CD4-positive, alpha-beta T cell treated with Interleukin-6 for 4 hours (primary cell): ENCODE measurements at regions not wholly inside any gene's neighbourhood (a gene's known extent, or its start where the extent isn't known, plus 50 kb on each side); places are given as distances from the start of the nearest gene placed in this dataset.

Source experiments
- DNase-seq: peaks from one replicate; pipeline ENCODE4 v3.0.0-alpha.2; 2020; ENCODE audit warnings: mixed read lengths

DNA sequence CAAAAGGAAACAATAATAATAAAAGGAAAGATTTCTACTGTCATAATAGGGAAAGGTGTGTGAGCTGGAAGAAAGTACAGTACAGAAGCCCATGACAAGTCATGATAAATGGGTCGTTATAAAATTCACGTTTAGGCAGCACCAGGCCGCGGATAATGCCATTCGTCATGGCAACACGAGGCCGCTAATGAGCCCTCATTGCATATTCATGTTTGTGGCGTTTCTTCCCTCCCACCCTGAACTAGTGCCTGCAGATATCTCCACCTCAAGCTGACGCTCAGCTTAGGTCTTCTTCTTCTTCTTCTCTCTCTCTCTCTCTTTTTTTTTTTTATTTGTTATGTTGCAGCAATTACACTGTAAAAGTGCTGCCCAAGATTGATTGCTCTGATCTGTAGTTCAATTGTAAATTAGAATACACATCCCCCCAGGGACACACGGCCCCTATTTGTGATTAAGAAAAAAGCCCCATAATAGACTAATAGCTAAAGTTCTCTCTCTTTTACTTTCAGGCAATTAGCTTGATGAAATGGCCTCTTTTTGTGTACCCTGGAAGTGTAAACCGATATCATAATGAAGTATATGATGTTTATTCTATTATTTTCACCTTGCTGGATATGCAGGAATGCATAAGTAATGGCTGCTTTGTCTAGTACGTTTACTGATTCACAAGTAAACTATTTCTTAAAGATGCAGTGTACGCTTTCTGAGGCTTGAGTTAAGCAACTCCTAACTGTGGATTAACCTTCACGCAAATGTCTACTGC is 61.9 kb upstream of the NR2F2 start:
- DNase-seq, result no peak

GRCh38 chr15:96270581-96271172 is 59.8 kb upstream of the NR2F2 start:
- no peak for DNase-seq

- no peak for DNase-seq
These were observed 58.1 kb upstream of the NR2F2 start for GRCh38 chr15:96272427-96272826.

DNA sequence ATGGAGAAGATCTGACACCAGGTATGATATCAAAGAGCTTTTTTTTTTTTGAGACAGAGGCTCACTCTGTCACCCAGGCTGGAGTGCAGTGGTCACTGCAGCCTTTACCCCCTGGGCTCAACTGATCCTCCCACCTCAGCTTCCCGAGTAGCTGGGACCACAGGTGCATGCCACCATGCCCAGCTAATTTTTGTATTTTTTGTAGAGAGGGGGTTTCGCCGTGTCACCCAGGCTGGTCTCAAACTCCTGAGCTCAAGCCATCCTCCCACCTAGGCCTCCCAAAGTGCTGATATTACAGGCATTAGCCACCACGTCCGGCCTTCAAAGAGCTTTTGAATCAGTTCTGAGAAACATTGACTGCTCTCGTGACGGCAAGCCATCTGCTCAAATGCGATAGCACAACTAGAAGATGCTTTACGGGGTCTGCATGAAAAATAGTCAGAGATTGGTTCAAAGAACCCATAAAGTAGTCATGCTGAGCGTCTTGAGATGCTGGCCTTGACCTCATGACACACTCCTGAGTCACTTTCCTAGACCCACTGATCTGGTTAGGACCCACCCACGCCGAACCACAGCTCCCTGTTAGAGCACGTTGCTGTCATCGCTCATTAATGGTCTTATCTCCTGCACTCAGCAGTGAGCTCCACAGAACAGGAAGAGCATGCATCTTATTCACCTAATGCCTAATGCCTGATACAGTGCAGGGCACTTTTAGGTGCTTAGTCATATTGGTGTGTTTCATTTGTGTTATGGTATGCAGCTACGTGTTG is 57.0 kb upstream of the NR2F2 start:
- no peak for DNase-seq

GRCh38 chr15:96274087-96274440 is 56.4 kb upstream of the NR2F2 start:
- no peak for DNase-seq

DNA sequence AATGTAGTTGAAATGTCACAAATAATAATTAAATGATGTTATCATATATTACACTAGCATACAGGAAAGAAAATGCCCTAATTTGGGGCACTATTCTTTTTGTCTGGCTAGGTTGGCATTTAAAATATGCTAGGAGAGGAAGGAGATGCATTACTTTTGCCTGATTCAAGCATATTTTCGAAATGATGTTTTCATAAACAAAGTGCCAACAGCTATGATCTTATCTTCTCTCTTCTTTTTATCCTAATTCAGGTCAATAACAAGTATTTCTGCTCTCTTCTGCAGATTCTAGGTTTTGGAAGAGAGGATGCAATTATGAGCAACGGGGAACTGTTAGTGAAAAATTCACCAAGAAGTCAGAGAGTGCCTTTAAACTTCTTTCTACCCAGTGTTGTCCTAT is 55.8 kb upstream of the NR2F2 start:
- no peak for DNase-seq

DNA sequence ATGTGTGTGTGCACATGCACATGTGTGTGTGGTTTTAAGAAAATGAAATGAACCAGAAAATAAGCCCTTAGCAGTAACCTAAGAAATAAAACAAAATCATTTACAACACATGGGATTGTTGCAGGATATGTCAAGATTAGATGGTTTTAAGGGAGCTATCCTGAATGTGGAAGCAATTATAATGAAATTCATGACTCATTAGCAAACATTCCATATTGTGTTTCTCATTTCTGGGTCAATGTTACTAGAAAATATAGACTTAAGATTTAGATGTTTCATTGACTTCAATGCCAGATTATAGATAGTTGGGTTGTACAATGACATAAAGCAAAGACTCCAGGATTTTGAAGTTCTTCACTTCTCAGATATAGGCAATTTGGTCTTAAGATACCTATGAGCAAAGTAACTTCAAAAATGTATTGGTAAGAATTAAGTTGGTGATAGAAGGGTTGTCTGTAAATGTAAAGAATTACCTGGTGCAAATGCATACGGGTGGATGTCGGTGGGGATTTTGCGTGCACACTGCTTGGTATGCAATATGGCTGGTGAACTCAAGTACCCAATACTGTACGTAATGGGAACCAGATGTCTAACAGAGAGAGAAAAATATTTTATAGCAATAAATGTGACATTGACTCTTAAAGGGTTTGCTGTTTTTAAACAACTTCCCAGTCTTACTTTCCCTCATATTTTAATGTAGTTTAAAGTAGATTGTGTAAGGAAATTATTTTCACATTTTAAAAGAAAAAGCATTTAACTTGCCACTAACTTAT is 53.9 kb upstream of the NR2F2 start:
- no peak for DNase-seq
